B cell (primary cell): ENCODE measurements at regions not wholly inside any gene's neighbourhood (a gene's known extent, or its start where the extent isn't known, plus 50 kb on each side); places are given as distances from the start of the nearest gene placed in this dataset.

Source experiments
- ATAC-seq: fragments of 200-7000 bp; cut with Tn5 transposase; one replicate; pipeline ENCODE4 v1.10.0; 2021; ENCODE audit warnings: low read depth, mild to moderate bottlenecking, moderate number of reproducible peaks, moderate library complexity
- CTCF ChIA-PET: fragments of 350-600 bp; sonication (Branson Sonifier 250); formaldehyde crosslinking; loops from one replicate; lab custom pipeline; 2021; ENCODE audit warnings: antibody characterized with exemption, inconsistent platforms; lab: Charles Lee
- POLR2A ChIA-PET: fragments of 350-600 bp; sonication (Branson Sonifier 250); formaldehyde crosslinking; loops from one replicate; lab custom pipeline; 2021; ENCODE audit warnings: antibody characterized with exemption; lab: Charles Lee
- DNase-seq: peaks from one replicate; pipeline ENCODE4 v3.0.0; 2013
- H2AFZ ChIP-seq: 2 replicates; pipeline ENCODE4 v1.6.1; 2012; ENCODE audit warnings: mild to moderate bottlenecking, low read depth, low read length; ENCODE audit not compliant: insufficient read depth, poor library complexity, severe bottlenecking
- H3K27ac ChIP-seq, 2 donors: 1 replicate in 1 of 2; 2 replicates in 1 of 2; pipeline ENCODE4 v1.5.1; 2012 to 2013; ENCODE audit warnings: low read length in 2 of 2, mild to moderate bottlenecking in 2 of 2, moderate library complexity in 1 of 2
- H3K27me3 ChIP-seq, 4 experiments: fragments of 200-600 bp in 1 of 4; sonication (generic) in 1 of 4; replicated peaks in 1 of 4; 1 replicate in 2 of 4; 2 replicates in 2 of 4; pipeline versions ENCODE4 v1.6.1 to v1.7.0; 2013 to 2016; ENCODE audit warnings: low read length in 3 of 4, mild to moderate bottlenecking in 2 of 4, mixed read lengths in 1 of 4, moderate library complexity in 1 of 4; ENCODE audit not compliant: insufficient read depth in 4 of 4, control insufficient read depth in 3 of 4; ENCODE audit errors: control extremely low read depth in 1 of 4
- H3K36me3 ChIP-seq, 2 experiments: replicated peaks in 1 of 2; 1 replicate in 1 of 2; 2 replicates in 1 of 2; pipeline versions ENCODE4 v1.6.1 to v1.7.1; 2013; ENCODE audit warnings: low read length in 1 of 2; ENCODE audit not compliant: insufficient read depth in 2 of 2, control insufficient read depth in 1 of 2; ENCODE audit errors: control extremely low read depth in 1 of 2, extremely low read depth in 1 of 2
- H3K4me1 ChIP-seq, 2 donors: fragments of 200-600 bp in 1 of 2; sonication (generic) in 1 of 2; 1 replicate in 1 of 2; 2 replicates in 1 of 2; pipeline versions ENCODE4 v1.5.1 to v1.6.1; 2013 to 2017; ENCODE audit warnings: low read length in 2 of 2; ENCODE audit not compliant: control insufficient read depth in 2 of 2, insufficient read depth in 2 of 2
- H3K4me2 ChIP-seq: replicated peaks from 2 replicates; pipeline ENCODE3; 2012; ENCODE audit warnings: mild to moderate bottlenecking, low read depth, low read length; ENCODE audit not compliant: poor library complexity, severe bottlenecking
- H3K4me3 ChIP-seq, 5 experiments: fragments of 200-600 bp in 1 of 5; sonication (generic) in 1 of 5; 1 replicate in 3 of 5; 2 replicates in 2 of 5; pipeline versions ENCODE4 v1.5.1 to v1.7.0; 2011 to 2016; ENCODE audit warnings: low read length in 4 of 5, mild to moderate bottlenecking in 4 of 5, low read depth in 2 of 5, control low read depth in 1 of 5, moderate library complexity in 1 of 5; ENCODE audit not compliant: insufficient read depth in 1 of 5; ENCODE audit errors: control extremely low read depth in 1 of 5, extremely low read depth in 1 of 5
- H3K79me2 ChIP-seq: fragments of 200-600 bp; sonication (generic); one replicate; pipeline ENCODE4 v1.6.0; 2016; ENCODE audit warnings: low read length; ENCODE audit not compliant: control insufficient read depth, insufficient read depth
- H3K9ac ChIP-seq: fragments of 200-600 bp; sonication (generic); 2 replicates; pipeline ENCODE4 v1.6.1; 2017; ENCODE audit warnings: mild to moderate bottlenecking, low read length, moderate library complexity
- H3K9me3 ChIP-seq, 3 donors: one replicate each; pipeline versions ENCODE4 v1.6.1 to v1.7.1; 2013; ENCODE audit warnings: low read length in 2 of 3; ENCODE audit not compliant: control insufficient read depth in 2 of 3, insufficient read depth in 1 of 3; ENCODE audit errors: control extremely low read depth in 1 of 3
- H4K20me1 ChIP-seq: 2 replicates; pipeline ENCODE4 v1.6.0; 2012; ENCODE audit warnings: mild to moderate bottlenecking, low read length; ENCODE audit not compliant: insufficient read depth, control insufficient read depth, poor library complexity, severe bottlenecking
- H3K27ac Mint-ChIP-seq: one replicate; pipeline ENCODE4 v1.8.0; 2021; ENCODE audit warnings: mixed read lengths
- H3K27me3 Mint-ChIP-seq: one replicate; pipeline ENCODE4 v1.8.0; 2021; ENCODE audit warnings: mixed read lengths
- H3K4me1 Mint-ChIP-seq: one replicate; pipeline ENCODE4 v1.8.0; 2021; ENCODE audit warnings: mixed read lengths
- H3K4me3 Mint-ChIP-seq: one replicate; pipeline ENCODE4 v1.8.0; 2021; ENCODE audit warnings: mixed read lengths
- H3K9me3 Mint-ChIP-seq: one replicate; pipeline ENCODE4 v1.8.0; 2022; ENCODE audit warnings: mixed read lengths; ENCODE audit not compliant: insufficient read depth
- CTCF ChIP-seq: fragments of 200-600 bp; IDR thresholded peaks from one replicate; pipeline ENCODE4 v1.8.0; 2022; ENCODE audit warnings: antibody characterized with exemption, mild to moderate bottlenecking
- EZH2 ChIP-seq: IDR thresholded peaks from 2 replicates; pipeline ENCODE4 v1.6.1; 2012; ENCODE audit warnings: borderline replicate concordance, low read depth, mild to moderate bottlenecking, moderate library complexity, low read length; ENCODE audit not compliant: insufficient read depth, poor library complexity, severe bottlenecking
- WGBS: methylation state at CpG from one replicate; pipeline ENCODE4 v1.1.5; 2013; ENCODE audit warnings: missing lambda C conversion rate; ENCODE audit not compliant: insufficient coverage; 5-methylcytosine and 5-hydroxymethylcytosine counted together
- intact Hi-C: fragments of 100-400 bp; cut with micrococcal nuclease; formaldehyde crosslinking; loops from one replicate; pipeline ENCODE4 v1.10.0; 2022

- DNase-seq: no peak
- H3K4me1 Mint-ChIP-seq: peaks cover 12% of the 10 kb centered on the region
- H3K9me3 ChIP-seq: peaks cover 0 to 4% (median 0%) of the 10 kb centered on the region in 3 donors
- ChIA-PET CTCF (no interaction called here), POLR2A (interaction anchor here (0.6 kb wide), 1 partner anchor 174 kb away, joined by 5 read pairs; no protein-coding TSS in a partner anchor)
- no peaks in the 10 kb centered on the region for H4K20me1 ChIP-seq
- WGBS: 96% methylated on average over 12 of the region's 14 CpGs
- H2AFZ ChIP-seq: no peak overlapping the region
- H3K4me1 ChIP-seq: no peaks in the 10 kb centered on the region
- no peaks in the 10 kb centered on the region for H3K27me3 ChIP-seq
- no peak overlapping the region for H3K9ac ChIP-seq
- no peaks in the 10 kb centered on the region for H3K9me3 Mint-ChIP-seq
- no peaks in the 10 kb centered on the region for H3K79me2 ChIP-seq
- no peak for TF ChIP-seq EZH2
- no peak for TF ChIP-seq CTCF
- no peak overlapping the region for H3K4me3 ChIP-seq
- no peak overlapping the region for H3K27ac ChIP-seq
- H3K4me3 Mint-ChIP-seq: no peak overlapping the region
- no peak for ATAC-seq
- intact Hi-C loops: no loop called here
- no peak overlapping the region for H3K4me2 ChIP-seq
- H3K27me3 Mint-ChIP-seq: no peaks in the 10 kb centered on the region
- H3K27ac Mint-ChIP-seq: no peak overlapping the region
- H3K36me3 ChIP-seq: no peaks in the 10 kb centered on the region
Observed at GRCh38 chr6:15956205-15957106, 172.4 kb upstream of the MYLIP start.

GRCh38 chr6:15955484-15955883 is 173.4 kb upstream of the MYLIP start:
- no peaks in the 10 kb centered on the region for H3K36me3 ChIP-seq
- ATAC-seq: no peak
- POLR2A ChIA-PET: interaction anchor here (0.6 kb wide), 1 partner anchor 175 kb away, joined by 5 read pairs; no protein-coding TSS in a partner anchor
- peaks cover 0 to 4% (median 0%) of the 10 kb centered on the region in 3 donors for H3K9me3 ChIP-seq
- peaks cover 17% of the 10 kb centered on the region for H3K4me1 Mint-ChIP-seq
- no peak overlapping the region for H3K4me3 Mint-ChIP-seq
- DNase-seq: no peak
- H3K27me3 ChIP-seq: no peaks in the 10 kb centered on the region
- TF ChIP-seq CTCF (no peak), EZH2 (no peak)
- H4K20me1 ChIP-seq: no peaks in the 10 kb centered on the region
- H3K4me2 ChIP-seq: no peak overlapping the region
- no peak overlapping the region for H3K4me3 ChIP-seq
- no peaks in the 10 kb centered on the region for H3K9me3 Mint-ChIP-seq
- H2AFZ ChIP-seq: no peak overlapping the region
- no peak overlapping the region for H3K9ac ChIP-seq
- WGBS: 100% methylated on average over 1 of the region's 3 CpGs
- intact Hi-C loops: no loop called here
- no peaks in the 10 kb centered on the region for H3K79me2 ChIP-seq
- H3K4me1 ChIP-seq: no peaks in the 10 kb centered on the region
- CTCF ChIA-PET: no interaction called here
- no peaks in the 10 kb centered on the region for H3K27me3 Mint-ChIP-seq
- no peak overlapping the region for H3K27ac ChIP-seq
- no peak overlapping the region for H3K27ac Mint-ChIP-seq
